DMS53 treated with DMSO at 0.1 percent for 48 hours (cell line): ENCODE measurements at regions not wholly inside any gene's neighbourhood (a gene's known extent, or its start where the extent isn't known, plus 50 kb on each side); places are given as distances from the start of the nearest gene placed in this dataset.

ENCODE experiments used
- DNase-seq: peaks from one replicate; lab custom pipeline; 2025; ENCODE audit not compliant: unreplicated experiment; lab: John Stamatoyannopoulos, UW

DNA sequence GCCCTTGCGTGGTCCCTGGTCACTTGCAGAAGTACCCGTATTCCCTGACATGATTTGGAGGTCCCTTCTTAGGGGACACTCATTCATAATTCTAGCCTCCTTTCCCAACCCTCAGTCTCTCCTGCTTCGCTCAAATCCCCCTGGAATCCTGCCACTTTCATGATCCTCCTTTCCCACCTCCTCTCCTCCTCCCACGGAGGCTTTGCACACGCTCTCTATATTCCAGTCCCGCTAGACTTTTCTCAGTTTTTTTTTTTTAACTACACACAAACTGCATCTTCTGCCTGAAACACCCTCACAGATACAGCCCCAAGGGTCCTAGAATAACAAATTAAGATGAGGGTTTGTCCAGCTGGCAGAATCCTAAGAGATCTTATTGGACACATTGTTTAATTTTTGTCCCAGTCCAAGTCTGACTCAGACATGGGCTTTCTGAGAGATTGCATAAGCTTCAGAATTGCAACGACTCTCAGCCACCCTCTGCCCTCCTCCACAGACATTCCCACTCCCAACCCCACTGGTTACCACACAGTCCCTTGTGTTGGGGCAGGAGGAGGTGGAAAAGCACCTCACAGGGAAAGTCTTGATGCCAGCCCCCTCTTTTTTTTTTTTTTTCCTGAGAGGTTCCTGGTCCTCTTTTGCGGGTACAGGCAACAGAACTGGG is 739.5 kb upstream of the EEF2KMT start:
- DNase-seq = no peak

DNA sequence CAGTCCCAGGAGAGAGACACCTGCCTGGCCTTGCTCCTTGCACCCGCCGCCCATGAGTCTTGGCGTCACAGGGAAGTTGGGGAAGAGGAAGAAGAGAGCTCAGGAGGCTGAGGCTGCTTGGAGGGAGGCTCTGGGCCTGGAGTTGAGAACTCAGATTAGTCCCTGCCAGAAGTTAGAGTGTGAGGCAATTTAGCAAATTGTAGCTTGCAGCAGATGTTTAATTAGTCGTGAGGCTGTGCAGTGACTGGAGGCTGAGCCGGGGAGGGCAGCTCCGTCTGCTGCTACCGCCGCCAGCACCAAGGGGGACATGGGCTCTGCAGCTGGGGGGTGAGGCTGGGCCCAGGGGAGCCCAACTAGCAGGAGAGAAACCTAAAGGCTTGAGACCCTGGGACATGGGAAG is 738.3 kb upstream of the EEF2KMT start:
- no peak for DNase-seq

GRCh38 chr16:5826332-5826731 is 728.7 kb upstream of the EEF2KMT start:
- DNase-seq = no peak

- DNase-seq = no peak
Observed at GRCh38 chr16:5820472-5820871, 722.9 kb upstream of the EEF2KMT start.

- no peak for DNase-seq
Observed at GRCh38 chr16:5815570-5816237, 718.1 kb upstream of the EEF2KMT start.

GRCh38 chr16:5801396-5801795 is 703.8 kb upstream of the EEF2KMT start:
- no peak for DNase-seq

GRCh38 chr16:5793556-5793955 is 696.0 kb upstream of the EEF2KMT start:
- DNase-seq = no peak

DNA sequence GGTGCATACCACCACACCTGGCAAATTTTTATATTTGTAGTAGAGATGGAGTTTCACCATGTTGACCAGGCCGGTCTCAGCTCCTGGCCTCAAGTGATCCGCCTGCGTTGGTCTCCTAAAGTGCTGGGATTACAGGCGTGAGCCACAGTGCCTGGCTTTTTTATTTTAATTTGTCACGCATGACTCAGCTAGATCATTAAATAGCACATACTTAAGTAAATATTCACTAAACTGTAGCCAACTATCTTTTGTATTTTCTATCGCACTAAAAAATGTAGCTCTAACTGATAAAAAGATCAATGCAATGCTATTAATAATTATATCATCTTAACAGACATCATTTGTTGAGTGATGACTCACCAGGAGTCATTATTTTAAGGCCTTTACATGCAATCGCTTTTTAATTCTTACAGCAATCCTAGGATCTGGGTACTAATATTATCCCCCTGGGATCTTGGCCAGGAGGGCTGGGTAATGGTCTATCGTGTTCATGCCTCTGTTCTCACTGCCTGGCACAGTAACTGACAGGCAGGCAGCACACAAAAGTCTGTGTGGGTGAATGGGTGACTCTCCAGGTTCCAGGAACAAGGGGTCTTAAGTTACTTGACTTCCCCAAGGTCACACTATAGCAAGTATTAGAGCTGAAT is 693.5 kb upstream of the EEF2KMT start:
- DNase-seq = no peak

DNA sequence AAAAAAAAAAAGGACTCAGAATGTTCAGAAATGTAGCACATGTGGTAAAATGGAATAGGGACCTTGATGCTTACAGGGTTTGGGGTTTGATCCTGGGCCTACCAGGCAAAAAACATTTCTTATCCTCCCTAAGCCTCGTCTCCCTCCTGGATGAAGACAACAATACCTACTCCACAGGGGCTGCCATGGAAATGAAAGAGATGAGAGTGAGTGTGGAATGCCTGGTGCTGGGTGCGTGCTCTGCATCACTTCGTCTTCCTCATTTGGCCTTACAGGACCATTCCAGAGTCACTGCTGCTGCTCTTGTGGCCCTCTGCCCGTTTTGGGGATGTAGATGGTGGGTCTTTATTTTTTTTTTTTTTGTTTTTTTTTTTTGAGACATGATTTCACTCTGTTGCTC is 692.9 kb upstream of the EEF2KMT start:
- no peak for DNase-seq

GRCh38 chr16:5789033-5789432 is 691.4 kb upstream of the EEF2KMT start:
- DNase-seq = no peak

- no peak for DNase-seq
Observed at GRCh38 chr16:5781436-5781835, 683.8 kb upstream of the EEF2KMT start.

- DNase-seq = no peak
Observed at GRCh38 chr16:5776876-5777275, 679.3 kb upstream of the EEF2KMT start.

- DNase-seq = no peak
Observed at GRCh38 chr16:5775916-5776315, 678.3 kb upstream of the EEF2KMT start.

GRCh38 chr16:5770118-5770517 is 672.5 kb upstream of the EEF2KMT start:
- no peak for DNase-seq

GRCh38 chr16:5769513-5769912 is 671.9 kb upstream of the EEF2KMT start:
- no peak for DNase-seq

GRCh38 chr16:5768445-5768844 is 670.9 kb upstream of the EEF2KMT start:
- no peak for DNase-seq

DNA sequence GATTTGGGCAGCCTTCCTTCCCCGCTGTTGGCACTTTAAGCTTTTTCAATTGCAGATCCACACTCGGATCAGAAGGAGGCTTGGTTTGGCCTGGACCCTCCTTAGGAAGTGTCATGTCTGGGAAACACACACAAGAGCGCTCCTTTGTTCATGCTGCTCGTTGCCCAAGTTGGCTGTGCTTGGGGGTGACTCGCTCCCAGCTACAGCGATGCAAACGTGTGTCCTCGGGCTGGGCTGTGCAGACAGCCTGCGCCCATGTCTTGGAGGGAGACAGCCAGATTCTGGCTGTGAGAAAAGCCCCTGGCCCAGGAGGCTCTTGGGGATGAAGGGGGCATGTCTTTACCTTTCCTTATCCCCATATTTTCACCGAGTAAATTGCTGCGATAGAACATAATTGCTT is 665.6 kb upstream of the EEF2KMT start:
- no peak for DNase-seq

DNA sequence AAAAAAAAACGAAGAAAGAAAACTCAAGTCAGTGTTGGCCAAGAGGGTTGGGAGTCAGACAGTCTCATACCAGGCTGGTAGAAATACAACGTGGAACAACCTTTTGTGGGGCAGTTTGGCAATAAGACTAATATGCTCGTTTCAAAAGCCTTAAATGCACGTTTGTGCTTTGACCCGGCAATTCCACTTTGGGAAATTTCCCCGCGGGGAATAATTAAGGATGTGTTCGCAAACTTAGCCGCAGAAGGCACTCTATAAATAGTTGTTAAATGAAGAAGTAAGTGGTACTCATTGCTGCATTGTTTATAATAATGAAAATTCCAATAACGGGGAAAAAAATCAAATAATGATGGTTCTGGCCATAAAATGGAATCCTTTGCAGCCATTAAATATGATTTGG is 664.8 kb upstream of the EEF2KMT start:
- DNase-seq = no peak

DNA sequence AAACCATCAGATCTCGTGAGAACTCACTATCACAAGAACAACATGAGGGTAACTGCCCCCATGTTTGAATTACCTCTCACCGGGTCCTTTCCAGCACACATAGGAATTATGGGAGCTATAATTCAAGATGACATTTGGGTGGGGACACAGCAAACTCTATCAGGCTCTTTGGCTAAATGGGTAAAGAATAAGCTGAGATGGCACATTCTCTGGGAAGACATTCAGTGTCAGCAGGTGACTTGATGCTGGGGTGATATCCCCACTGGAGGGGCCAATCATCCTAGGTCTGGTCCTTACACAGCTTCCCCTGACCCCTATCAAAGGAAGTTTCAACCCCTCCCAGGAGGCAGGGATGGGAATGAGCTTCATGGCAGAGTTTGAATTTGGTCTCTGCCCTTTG is 664.0 kb upstream of the EEF2KMT start:
- DNase-seq = no peak

DNA sequence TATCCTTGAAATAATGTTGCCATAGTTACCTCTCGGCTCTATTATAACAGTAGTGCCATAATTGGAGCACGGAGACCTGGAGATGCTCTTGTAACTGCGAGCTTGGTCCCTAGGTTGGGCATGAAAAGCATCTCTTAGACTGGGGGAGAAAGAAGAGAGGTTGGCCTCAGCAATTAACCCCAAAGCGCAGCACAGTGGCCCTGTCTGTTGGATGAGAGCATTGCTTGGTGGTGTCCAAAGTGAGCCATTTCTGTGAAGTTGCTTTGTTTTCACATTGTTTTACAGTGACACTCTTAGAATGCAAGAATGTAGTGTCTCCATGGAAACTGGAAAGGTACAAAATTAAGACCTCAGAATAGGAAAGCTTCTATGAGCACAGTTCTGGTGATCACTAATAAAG is 660.7 kb upstream of the EEF2KMT start:
- no peak for DNase-seq

DNA sequence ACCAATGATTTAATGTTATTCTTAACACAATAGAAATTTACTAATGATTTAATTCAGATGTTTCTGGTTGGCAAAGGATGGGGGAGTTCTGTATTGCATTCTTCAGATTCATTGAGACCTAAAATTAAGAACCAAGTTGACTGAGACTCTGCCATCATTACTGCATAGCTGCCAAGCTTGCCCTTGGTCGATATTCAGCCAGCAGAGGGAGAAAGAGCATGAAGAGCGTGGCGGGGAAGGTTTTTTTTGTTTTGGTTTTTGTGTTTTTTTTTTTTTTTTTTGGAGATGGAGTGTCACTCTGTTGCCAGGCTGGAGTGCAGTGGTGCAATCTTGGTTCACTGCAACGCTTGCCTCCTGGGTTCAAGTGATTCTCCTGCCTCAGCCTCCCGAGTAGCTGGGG is 659.4 kb upstream of the EEF2KMT start:
- DNase-seq = no peak

- DNase-seq = no peak
Observed at GRCh38 chr16:5753381-5753780, 655.8 kb upstream of the EEF2KMT start.

- DNase-seq = no peak
Observed at GRCh38 chr16:5751216-5751615, 653.6 kb upstream of the EEF2KMT start.
